ENCODE measurements at regions not wholly inside any gene's neighbourhood (a gene's known extent, or its start where the extent isn't known, plus 50 kb on each side); places are given as distances from the start of the nearest gene placed in this dataset.

GRCh38 chrX:98459669-98460068, 1576.0 kb downstream of the RPA4 start:
- H3K27me3 Mint-ChIP-seq: no peaks in the 10 kb centered on the region
- no peak overlapping the region for H3K27ac Mint-ChIP-seq
- POLR2A ChIA-PET: no interaction called here
- no peak for DNase-seq
- no peaks in the 10 kb centered on the region for H3K9me3 Mint-ChIP-seq
- H3K4me3 Mint-ChIP-seq: no peak overlapping the region
- no peak for ATAC-seq
- H3K36me3 Mint-ChIP-seq (ENCODE audit: low read depth): no peaks in the 10 kb centered on the region
- CTCF ChIA-PET: interaction anchor here (0.7 kb wide), 1 partner anchor 543 kb away, joined by 3 read pairs; no protein-coding TSS in a partner anchor
- no peak for TF ChIP-seq CTCF (IDR thresholded peaks at IDR 0.05)
- intact Hi-C loops (cut with micrococcal nuclease): no loop called here
- no peaks in the 10 kb centered on the region for H3K4me1 Mint-ChIP-seq (ENCODE audit: low read depth)

- no peak for DNase-seq
- Mint-ChIP-seq H3K27ac (no peak overlapping the region), H3K27me3 (no peaks in the 10 kb centered on the region), H3K4me1 (ENCODE audit: low read depth) (no peaks in the 10 kb centered on the region), H3K9me3 (no peaks in the 10 kb centered on the region), H3K4me3 (no peak overlapping the region), H3K36me3 (ENCODE audit: low read depth) (no peaks in the 10 kb centered on the region)
- TF ChIP-seq CTCF (IDR thresholded peaks at IDR 0.05): no peak
- POLR2A ChIA-PET: no interaction called here
- CTCF ChIA-PET: no interaction called here
- ATAC-seq: no peak
- intact Hi-C loops (cut with micrococcal nuclease): no loop called here
These were observed 1596.9 kb downstream of the RPA4 start for GRCh38 chrX:98480606-98481005.

GRCh38 chrX:98481636-98482035, 1597.9 kb downstream of the RPA4 start:
- H3K4me1 Mint-ChIP-seq (ENCODE audit: low read depth): no peaks in the 10 kb centered on the region
- DNase-seq (no peak), ATAC-seq (no peak)
- TF ChIP-seq CTCF (IDR thresholded peaks at IDR 0.05): no peak
- H3K4me3 Mint-ChIP-seq: no peak overlapping the region
- intact Hi-C loops (cut with micrococcal nuclease): no loop called here
- CTCF ChIA-PET: no interaction called here
- H3K27me3 Mint-ChIP-seq: no peaks in the 10 kb centered on the region
- H3K27ac Mint-ChIP-seq: no peak overlapping the region
- POLR2A ChIA-PET: no interaction called here
- H3K36me3 Mint-ChIP-seq (ENCODE audit: low read depth): no peaks in the 10 kb centered on the region
- no peaks in the 10 kb centered on the region for H3K9me3 Mint-ChIP-seq

- no peaks in the 10 kb centered on the region for H3K9me3 Mint-ChIP-seq
- H3K4me1 Mint-ChIP-seq (ENCODE audit: low read depth): no peaks in the 10 kb centered on the region
- ChIA-PET CTCF (no interaction called here), POLR2A (no interaction called here)
- H3K27me3 Mint-ChIP-seq: no peaks in the 10 kb centered on the region
- no peak overlapping the region for H3K27ac Mint-ChIP-seq
- no peak for TF ChIP-seq CTCF (IDR thresholded peaks at IDR 0.05)
- ATAC-seq (no peak), DNase-seq (no peak)
- intact Hi-C loops (cut with micrococcal nuclease): no loop called here
- H3K4me3 Mint-ChIP-seq: no peak overlapping the region
- no peaks in the 10 kb centered on the region for H3K36me3 Mint-ChIP-seq (ENCODE audit: low read depth)
These were observed 1607.0 kb downstream of the RPA4 start for GRCh38 chrX:98490670-98491069.

GRCh38 chrX:98501426-98501825, 1617.7 kb downstream of the RPA4 start:
- Mint-ChIP-seq H3K36me3 (ENCODE audit: low read depth) (no peaks in the 10 kb centered on the region), H3K4me1 (ENCODE audit: low read depth) (no peaks in the 10 kb centered on the region), H3K4me3 (no peak overlapping the region), H3K27ac (no peak overlapping the region), H3K27me3 (no peaks in the 10 kb centered on the region), H3K9me3 (no peaks in the 10 kb centered on the region)
- intact Hi-C loops (cut with micrococcal nuclease): no loop called here
- no peak for TF ChIP-seq CTCF (IDR thresholded peaks at IDR 0.05)
- DNase-seq (no peak), ATAC-seq (no peak)
- ChIA-PET POLR2A (no interaction called here), CTCF (no interaction called here)

Data from activated CD8-positive, alpha-beta T cell treated with anti-CD3 and anti-CD28 coated beads for 36 hours (primary cell).